ENCODE measurements at regions not wholly inside any gene's neighbourhood (a gene's known extent, or its start where the extent isn't known, plus 50 kb on each side); places are given as distances from the start of the nearest gene placed in this dataset.

GRCh38 chr1:17890056-17890814 is 135.1 kb downstream of the ACTL8 start:
- no peak overlapping the region for H3K4me3 ChIP-seq (ENCODE audit: low read depth, low read length)
- TF ChIP-seq CTCF (IDR thresholded peaks at IDR 0.05; ENCODE audit: insufficient read depth, low read length, poor library complexity, severe bottlenecking) = no peak
- no peak for DNase-seq (ENCODE audit: low read depth)
- H3K36me3 ChIP-seq (ENCODE audit: control insufficient read depth, insufficient read depth, low read length) = no peaks in the 10 kb centered on the region
- peaks cover 26% of the 10 kb centered on the region for H3K27me3 ChIP-seq (ENCODE audit: control insufficient read depth, insufficient read depth, low read length)

- Histone ChIP-seq H3K27me3 (ENCODE audit: control insufficient read depth, insufficient read depth, low read length) (peaks cover 26% of the 10 kb centered on the region), H3K36me3 (ENCODE audit: control insufficient read depth, insufficient read depth, low read length) (no peaks in the 10 kb centered on the region), H3K4me3 (ENCODE audit: low read depth, low read length) (no peak overlapping the region)
- TF ChIP-seq CTCF (IDR thresholded peaks at IDR 0.05; ENCODE audit: insufficient read depth, low read length, poor library complexity, severe bottlenecking) = no peak
- DNase-seq (ENCODE audit: low read depth) = no peak
These were observed 135.7 kb downstream of the ACTL8 start for GRCh38 chr1:17890815-17891191.

DNA sequence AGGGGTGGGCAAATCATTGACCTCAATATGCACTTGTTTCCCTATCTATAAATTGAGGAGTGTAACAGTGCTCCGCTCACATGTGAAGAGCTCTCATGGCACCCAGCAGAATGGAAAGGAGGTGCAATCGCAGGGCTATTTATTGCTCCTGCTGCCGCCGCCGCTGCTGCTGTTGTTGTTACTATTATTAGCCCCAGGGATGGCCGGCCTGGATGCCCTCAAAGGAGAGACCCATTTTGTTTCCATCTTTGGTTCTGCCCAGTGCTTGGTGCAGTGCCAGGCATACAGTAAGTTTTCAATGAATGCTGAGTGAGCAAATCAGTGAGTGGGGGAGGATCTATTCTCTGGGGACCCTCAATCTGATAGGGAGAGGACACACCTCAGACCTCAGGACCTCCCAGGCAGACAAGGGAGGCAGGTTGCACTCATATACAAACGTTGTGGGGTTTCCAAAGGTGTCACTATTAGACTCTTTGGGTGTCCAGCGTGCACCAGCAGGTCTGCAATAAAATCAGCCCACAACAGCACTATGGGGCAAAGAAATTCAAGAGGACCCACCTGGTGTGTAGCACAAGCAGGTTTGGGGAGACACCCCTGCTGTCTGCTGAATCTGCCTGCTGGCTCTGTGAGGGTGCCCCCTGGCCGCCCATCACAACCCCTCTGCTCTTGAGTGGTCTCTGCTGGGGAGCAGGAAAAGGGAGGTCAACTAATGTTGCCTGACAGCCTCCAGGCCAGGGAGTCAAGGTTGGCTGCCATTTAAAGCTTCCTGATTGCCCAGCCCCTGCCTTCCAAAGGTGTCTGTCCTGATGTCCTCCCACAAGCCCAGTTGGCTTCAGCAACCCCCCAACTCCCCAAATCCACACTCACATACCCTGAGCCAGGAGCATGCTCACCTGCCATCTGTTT is 136.3 kb downstream of the ACTL8 start:
- no peak for DNase-seq (ENCODE audit: low read depth)
- H3K4me3 ChIP-seq (ENCODE audit: low read depth, low read length) = no peak overlapping the region
- H3K36me3 ChIP-seq (ENCODE audit: control insufficient read depth, insufficient read depth, low read length) = no peaks in the 10 kb centered on the region
- peaks cover 26% of the 10 kb centered on the region for H3K27me3 ChIP-seq (ENCODE audit: control insufficient read depth, insufficient read depth, low read length)
- TF ChIP-seq CTCF (IDR thresholded peaks at IDR 0.05; ENCODE audit: insufficient read depth, low read length, poor library complexity, severe bottlenecking) = no peak

GRCh38 chr1:17892225-17892624 is 137.1 kb downstream of the ACTL8 start:
- H3K27me3 ChIP-seq (ENCODE audit: control insufficient read depth, insufficient read depth, low read length) = peaks cover 26% of the 10 kb centered on the region
- TF ChIP-seq CTCF (IDR thresholded peaks at IDR 0.05; ENCODE audit: insufficient read depth, low read length, poor library complexity, severe bottlenecking) = no peak
- DNase-seq (ENCODE audit: low read depth) = no peak
- no peak overlapping the region for H3K4me3 ChIP-seq (ENCODE audit: low read depth, low read length)
- H3K36me3 ChIP-seq (ENCODE audit: control insufficient read depth, insufficient read depth, low read length) = no peaks in the 10 kb centered on the region

DNA sequence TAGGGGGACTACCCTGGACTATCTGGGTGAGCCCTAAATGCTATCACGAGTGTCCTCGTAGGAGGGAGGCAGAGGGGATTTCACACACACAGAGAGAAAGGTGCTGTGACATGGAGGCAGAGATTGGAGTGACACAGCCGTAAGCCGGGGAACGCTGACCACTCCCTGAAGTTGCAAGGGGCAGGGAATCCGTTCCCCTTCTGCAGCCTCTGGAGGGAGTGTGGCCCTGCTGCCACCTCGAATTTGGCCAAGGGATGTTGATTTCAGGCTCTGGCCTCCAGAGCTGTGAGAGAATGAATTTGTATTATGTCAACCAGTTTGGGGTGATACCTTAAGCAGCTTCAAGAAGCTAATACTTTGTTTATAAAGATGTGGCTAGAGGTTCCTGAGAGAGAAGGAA is 137.7 kb downstream of the ACTL8 start:
- TF ChIP-seq CTCF (IDR thresholded peaks at IDR 0.05; ENCODE audit: insufficient read depth, low read length, poor library complexity, severe bottlenecking) = no peak
- DNase-seq (ENCODE audit: low read depth) = no peak
- Histone ChIP-seq H3K4me3 (ENCODE audit: low read depth, low read length) (no peak overlapping the region), H3K36me3 (ENCODE audit: control insufficient read depth, insufficient read depth, low read length) (no peaks in the 10 kb centered on the region), H3K27me3 (ENCODE audit: control insufficient read depth, insufficient read depth, low read length) (peaks cover 26% of the 10 kb centered on the region)
